ENCODE measurements at regions not wholly inside any gene's neighbourhood (a gene's known extent, or its start where the extent isn't known, plus 50 kb on each side); places are given as distances from the start of the nearest gene placed in this dataset.

GRCh38 chr4:59647011-59647410 lies 1553.1 kb upstream of the ADGRL3 start:
- no peak overlapping the region for H3K4me3 ChIP-seq (ENCODE audit: low read depth, low read length)
- no peak for DNase-seq (ENCODE audit: low read depth)
- TF ChIP-seq CTCF (IDR thresholded peaks at IDR 0.05; ENCODE audit: insufficient read depth, low read depth, low read length), result no peak

GRCh38 chr4:59647500-59647899 lies 1552.6 kb upstream of the ADGRL3 start:
- no peak for TF ChIP-seq CTCF (IDR thresholded peaks at IDR 0.05; ENCODE audit: insufficient read depth, low read depth, low read length)
- H3K4me3 ChIP-seq (ENCODE audit: low read depth, low read length), result no peak overlapping the region
- DNase-seq (ENCODE audit: low read depth), result no peak

DNA sequence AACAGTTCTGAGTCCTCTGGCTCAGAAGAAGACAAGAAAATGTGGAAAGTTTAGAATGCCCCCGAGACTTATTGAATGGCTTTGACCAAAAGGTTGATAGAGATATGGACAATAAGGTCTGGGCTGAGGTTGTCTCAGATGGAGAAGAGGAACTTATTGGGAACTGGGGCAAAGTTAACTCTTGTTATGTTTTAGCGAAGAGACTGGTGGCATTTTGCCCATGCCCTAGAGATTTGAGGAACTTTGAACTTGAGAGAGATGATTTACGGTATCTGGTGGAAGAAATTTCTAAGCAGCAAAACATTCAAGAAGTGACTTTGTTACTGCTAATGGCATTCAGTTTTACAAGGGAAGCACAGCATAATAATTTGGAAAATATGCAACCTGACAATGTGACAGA lies 1549.3 kb upstream of the ADGRL3 start:
- no peak for TF ChIP-seq CTCF (IDR thresholded peaks at IDR 0.05; ENCODE audit: insufficient read depth, low read depth, low read length)
- no peak for DNase-seq (ENCODE audit: low read depth)

GRCh38 chr4:59655996-59656395 lies 1544.1 kb upstream of the ADGRL3 start:
- no peak for TF ChIP-seq CTCF (IDR thresholded peaks at IDR 0.05; ENCODE audit: insufficient read depth, low read depth, low read length)
- DNase-seq (ENCODE audit: low read depth), result no peak
- no peak overlapping the region for H3K4me3 ChIP-seq (ENCODE audit: low read depth, low read length)

More for the DNA sequence above, 1549.3 kb upstream of the ADGRL3 start:
- no peak overlapping the region for H3K4me3 ChIP-seq (ENCODE audit: low read depth, low read length)

DNA sequence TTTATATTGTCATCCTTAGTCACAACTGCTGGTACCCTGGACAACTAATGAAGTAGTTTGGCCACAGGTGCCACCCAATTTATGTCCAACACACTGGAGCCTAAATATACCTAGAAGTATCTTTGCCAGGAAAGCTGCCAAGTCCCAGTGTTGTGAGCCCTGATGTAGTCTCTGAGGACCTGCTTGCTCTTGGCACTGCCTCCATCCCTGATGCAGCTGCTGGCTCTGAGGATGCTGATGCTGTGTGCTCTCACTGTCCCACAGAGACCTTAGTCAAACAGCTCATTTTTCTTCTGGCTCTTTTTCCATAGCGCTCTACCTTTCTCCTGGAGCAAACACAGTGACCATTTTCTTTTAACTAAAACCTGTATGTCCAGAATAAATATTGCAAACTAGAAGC lies 1535.4 kb upstream of the ADGRL3 start:
- DNase-seq (ENCODE audit: low read depth), result no peak
- no peak overlapping the region for H3K4me3 ChIP-seq (ENCODE audit: low read depth, low read length)
- no peak for TF ChIP-seq CTCF (IDR thresholded peaks at IDR 0.05; ENCODE audit: insufficient read depth, low read depth, low read length)

DNA sequence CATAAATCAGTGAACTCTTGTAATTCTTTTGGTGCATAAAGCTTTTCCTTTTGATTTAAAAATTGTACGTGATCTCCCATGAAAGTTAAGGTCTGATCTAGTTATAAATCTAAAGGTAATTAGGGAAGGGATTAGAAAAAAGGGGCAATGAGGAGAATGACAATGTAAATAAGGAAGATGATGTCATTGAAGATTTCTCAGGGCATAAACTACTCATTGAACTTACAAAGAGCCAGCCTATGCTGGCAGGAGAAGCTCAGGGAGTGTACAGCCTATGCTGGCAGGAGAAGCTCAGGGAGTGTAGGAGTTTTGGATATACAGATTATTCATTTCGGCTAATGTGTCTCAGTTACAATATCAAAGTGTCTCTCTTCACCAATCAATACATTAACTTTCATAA lies 1533.5 kb upstream of the ADGRL3 start:
- no peak for TF ChIP-seq CTCF (IDR thresholded peaks at IDR 0.05; ENCODE audit: insufficient read depth, low read depth, low read length)
- H3K4me3 ChIP-seq (ENCODE audit: low read depth, low read length), result no peak overlapping the region
- DNase-seq (ENCODE audit: low read depth), result no peak

- H3K4me3 ChIP-seq (ENCODE audit: low read depth, low read length), result no peak overlapping the region
- TF ChIP-seq CTCF (IDR thresholded peaks at IDR 0.05; ENCODE audit: insufficient read depth, low read depth, low read length), result no peak
- DNase-seq (ENCODE audit: low read depth), result no peak
Observed at GRCh38 chr4:59671037-59671436, 1529.1 kb upstream of the ADGRL3 start.

Data from fibroblast of villous mesenchyme (primary cell).